Esophagus muscularis mucosa (tissue), 4 donors: ENCODE measurements at regions not wholly inside any gene's neighbourhood (a gene's known extent, or its start where the extent isn't known, plus 50 kb on each side); places are given as distances from the start of the nearest gene placed in this dataset.

Experiments used
- DNase-seq: peaks from one replicate; pipeline ENCODE4 v3.0.0-alpha.2; 2017; ENCODE audit errors: extremely low spot score
- H3K27ac ChIP-seq, 4 donors: fragments of 200-600 bp; sonication (generic); replicated peaks in 1 of 4; 1 replicate in 3 of 4; 2 replicates in 1 of 4; pipeline ENCODE4 v1.5.1; 2016 to 2019; ENCODE audit warnings: mild to moderate bottlenecking in 1 of 4
- H3K27me3 ChIP-seq, 4 donors: fragments of 200-600 bp; sonication (generic); one replicate each; pipeline versions ENCODE4 v1.5.1 to v1.6.0; 2016 to 2019
- H3K36me3 ChIP-seq, 4 donors: fragments of 200-600 bp; sonication (generic); one replicate each; pipeline ENCODE4 v1.5.1; 2016 to 2019
- H3K4me1 ChIP-seq, 4 donors: fragments of 200-600 bp; sonication (generic); one replicate each; pipeline ENCODE4 v1.5.1; 2016 to 2019
- H3K4me3 ChIP-seq, 4 donors: fragments of 200-600 bp; sonication (generic); 1 replicate in 2 of 4; 2 replicates in 2 of 4; pipeline ENCODE4 v1.5.1; 2016 to 2019; ENCODE audit warnings: mild to moderate bottlenecking in 4 of 4, moderate library complexity in 1 of 4
- H3K9me3 ChIP-seq, 4 donors: fragments of 200-600 bp; sonication (generic); 1 replicate in 3 of 4; 2 replicates in 1 of 4; pipeline ENCODE4 v1.5.1; 2016 to 2019
- CTCF ChIP-seq, 3 experiments: fragments of 200-600 bp in 2 of 3; fragments of 450-650 bp in 1 of 3; sonication (generic) in 2 of 3; IDR thresholded peaks; one replicate each; pipeline ENCODE4 v1.5.1; 2017 to 2019; ENCODE audit warnings: antibody characterized with exemption in 3 of 3, mild to moderate bottlenecking in 2 of 3, moderate library complexity in 1 of 3
- EP300 ChIP-seq: sonication (generic); formaldehyde crosslinking; IDR thresholded peaks from one replicate; pipeline ENCODE4 v1.6.1; 2017; ENCODE audit warnings: antibody characterized with exemption
- POLR2A ChIP-seq: fragments of 450-650 bp; IDR thresholded peaks from one replicate; pipeline ENCODE4 v1.6.1; 2017; ENCODE audit warnings: antibody characterized with exemption, moderate library complexity, mild to moderate bottlenecking, low read depth
- POLR2AphosphoS5 ChIP-seq, 2 donors: sonication (generic); formaldehyde crosslinking; IDR thresholded peaks; one replicate each; pipeline ENCODE4 v1.6.1; 2017; ENCODE audit warnings: antibody characterized with exemption in 2 of 2
- WGBS: methylation state at CpG from one replicate; pipeline ENCODE4 v1.1.5; 2018; 5-methylcytosine and 5-hydroxymethylcytosine counted together
- intact Hi-C: fragments of 100-400 bp; cut with DNase I; formaldehyde crosslinking; loops from one replicate; pipeline ENCODE4 v1.15.1; 2023

GRCh38 chr1:106659490-106660244, 396.8 kb upstream of the PRMT6 start:
- H3K27ac ChIP-seq, result no peak overlapping the region
- intact Hi-C loops, result no loop called here
- H3K27me3 ChIP-seq, result no peaks in the 10 kb centered on the region
- DNase-seq, result no peak
- H3K4me3 ChIP-seq, result no peak overlapping the region
- TF ChIP-seq POLR2AphosphoS5 (IDR thresholded peaks at IDR 0.05) (no peak), CTCF (IDR thresholded peaks at IDR 0.05) (no peak), EP300 (no peak), POLR2A (no peak)
- no peaks in the 10 kb centered on the region for H3K4me1 ChIP-seq
- 87% methylated on average over 6 of the region's 6 CpGs for WGBS
- H3K9me3 ChIP-seq, result peaks cover 0 to 10% (median 0%) of the 10 kb centered on the region in 4 donors
- H3K36me3 ChIP-seq, result no peaks in the 10 kb centered on the region

- 67% methylated on average over 1 of the region's 1 CpG for WGBS
Measured at GRCh38 chr1:106675558-106675957, 380.9 kb upstream of the PRMT6 start.

GRCh38 chr1:106676021-106676420, 380.5 kb upstream of the PRMT6 start:
- WGBS, result 43% methylated on average over 2 of the region's 2 CpGs
- no peak for TF ChIP-seq POLR2A
- no peak for TF ChIP-seq EP300
- TF ChIP-seq CTCF (IDR thresholded peaks at IDR 0.05), result no peak
- no peak for TF ChIP-seq POLR2AphosphoS5 (IDR thresholded peaks at IDR 0.05)
- Histone ChIP-seq H3K4me3 (no peak overlapping the region), H3K27ac (no peak overlapping the region), H3K27me3 (no peaks in the 10 kb centered on the region), H3K9me3 (no peaks in the 10 kb centered on the region), H3K36me3 (no peaks in the 10 kb centered on the region), H3K4me1 (no peaks in the 10 kb centered on the region)
- intact Hi-C loops, result no loop called here
- DNase-seq, result no peak

More at GRCh38 chr1:106675558-106675957, 380.9 kb upstream of the PRMT6 start:
- no peaks in the 10 kb centered on the region for H3K4me1 ChIP-seq
- H3K27me3 ChIP-seq, result no peaks in the 10 kb centered on the region
- no peak for DNase-seq
- TF ChIP-seq EP300 (no peak), POLR2AphosphoS5 (IDR thresholded peaks at IDR 0.05) (no peak), POLR2A (no peak), CTCF (IDR thresholded peaks at IDR 0.05) (no peak)
- no peak overlapping the region for H3K4me3 ChIP-seq
- H3K36me3 ChIP-seq, result no peaks in the 10 kb centered on the region
- no peak overlapping the region for H3K27ac ChIP-seq
- H3K9me3 ChIP-seq, result no peaks in the 10 kb centered on the region
- intact Hi-C loops, result no loop called here

GRCh38 chr1:106677181-106677580, 379.3 kb upstream of the PRMT6 start:
- no peak overlapping the region for H3K4me3 ChIP-seq
- WGBS, result 88% methylated on average over 3 of the region's 3 CpGs
- H3K4me1 ChIP-seq, result no peaks in the 10 kb centered on the region
- no peaks in the 10 kb centered on the region for H3K27me3 ChIP-seq
- H3K36me3 ChIP-seq, result no peaks in the 10 kb centered on the region
- no peak for TF ChIP-seq POLR2A
- no peak for TF ChIP-seq CTCF (IDR thresholded peaks at IDR 0.05)
- no peak for TF ChIP-seq EP300
- no peak for TF ChIP-seq POLR2AphosphoS5 (IDR thresholded peaks at IDR 0.05)
- intact Hi-C loops, result no loop called here
- no peak overlapping the region for H3K27ac ChIP-seq
- no peak for DNase-seq
- no peaks in the 10 kb centered on the region for H3K9me3 ChIP-seq

GRCh38 chr1:106677721-106678120, 378.8 kb upstream of the PRMT6 start:
- no peaks in the 10 kb centered on the region for H3K36me3 ChIP-seq
- no peak for DNase-seq
- no peak for TF ChIP-seq EP300
- no peak for TF ChIP-seq CTCF (IDR thresholded peaks at IDR 0.05)
- intact Hi-C loops, result no loop called here
- no peaks in the 10 kb centered on the region for H3K9me3 ChIP-seq
- H3K4me1 ChIP-seq, result no peaks in the 10 kb centered on the region
- H3K4me3 ChIP-seq, result no peak overlapping the region
- no peaks in the 10 kb centered on the region for H3K27me3 ChIP-seq
- H3K27ac ChIP-seq, result no peak overlapping the region
- 44% methylated on average over 3 of the region's 3 CpGs for WGBS
